GM12878 (cell line): ENCODE measurements at regions not wholly inside any gene's neighbourhood (a gene's known extent, or its start where the extent isn't known, plus 50 kb on each side); places are given as distances from the start of the nearest gene placed in this dataset.

Experiments
- ATAC-seq: fragments of 200-7000 bp; cut with Tn5 transposase; 3 replicates; pipeline ENCODE4 v1.9.1; 2020; ENCODE audit warnings: mild to moderate bottlenecking, moderate library complexity
- BruUV-seq: library from RNA; stranded (reverse); fragments of 400-500 nt; replicated peaks from 2 replicates; lab custom pipeline; 2021; lab: Mats Ljungman, UMichigan
- CTCF ChIA-PET: fragments of 300-600 bp; sonication (Branson Sonifier 250); formaldehyde crosslinking; extraction: SDS; loops from one replicate; lab custom pipeline; 2021; ENCODE audit warnings: inconsistent platforms; lab: Yijun Ruan, JAX
- POLR2A ChIA-PET: fragments of 350-600 bp; formaldehyde crosslinking; extraction: SDS; loops from one replicate; lab custom pipeline; 2021; ENCODE audit warnings: inconsistent platforms; lab: Charles Lee
- RAD21 ChIA-PET: fragments of 300-600 bp; sonication (Branson Sonifier 250); formaldehyde crosslinking; loops from one replicate; lab custom pipeline; 2023; ENCODE audit warnings: antibody characterized with exemption; ENCODE audit not compliant: unreplicated experiment; lab: Charles Lee
- SMC1A ChIA-PET: fragments of 300-600 bp; sonication (Branson Sonifier 250); formaldehyde crosslinking; loops from one replicate; lab custom pipeline; 2023; ENCODE audit not compliant: unreplicated experiment, uncharacterized antibody; lab: Charles Lee
- DNase-seq: peaks from one replicate; pipeline ENCODE4 v3.0.0-alpha.2; 2011; ENCODE audit warnings: low read depth, low spot score
- FAIRE-seq: peaks from 3 replicates; lab custom pipeline; 2011; peaks lifted over from hg19 to GRCh38; lab: Jason Lieb, UNC
- H2AFZ ChIP-seq: 2 replicates; pipeline ENCODE4 v1.6.0; 2011; ENCODE audit warnings: low read depth, low read length, control low read depth; ENCODE audit not compliant: control insufficient read depth
- H3K27ac ChIP-seq: 2 replicates; pipeline ENCODE4 v1.5.1; 2011; ENCODE audit warnings: control low read depth; ENCODE audit not compliant: control insufficient read depth, insufficient read depth
- H3K27me3 ChIP-seq, 2 experiments: replicated peaks in 1 of 2; 2 replicates each; pipeline versions ENCODE4 v1.6.0 to v1.6.1; 2011; ENCODE audit warnings: low read length in 1 of 2; ENCODE audit not compliant: control insufficient read depth in 2 of 2, insufficient read depth in 2 of 2
- H3K36me3 ChIP-seq, 2 experiments: 2 replicates each; pipeline ENCODE4 v1.5.1; 2011; ENCODE audit warnings: low read length in 1 of 2; ENCODE audit not compliant: control insufficient read depth in 2 of 2, insufficient read depth in 2 of 2
- H3K4me1 ChIP-seq: 2 replicates; pipeline ENCODE4 v1.6.1; 2011; ENCODE audit warnings: mild to moderate bottlenecking, low read length, moderate library complexity, mixed read lengths; ENCODE audit not compliant: control insufficient read depth, insufficient read depth
- H3K4me2 ChIP-seq: 2 replicates; pipeline ENCODE4 v1.6.0; 2011; ENCODE audit warnings: control low read depth; ENCODE audit not compliant: control insufficient read depth, insufficient read depth
- H3K4me3 ChIP-seq: fragments of 200-600 bp; sonication (generic); 2 replicates; pipeline ENCODE4 v1.5.1; 2016
- H3K79me2 ChIP-seq: 2 replicates; pipeline ENCODE4 v1.6.0; 2011; ENCODE audit warnings: low read length; ENCODE audit not compliant: control insufficient read depth, insufficient read depth
- H3K9ac ChIP-seq: 2 replicates; pipeline ENCODE4 v1.8.0; 2011; ENCODE audit warnings: low read length, control low read depth, mixed read lengths; ENCODE audit not compliant: control insufficient read depth, insufficient read depth
- H3K9me3 ChIP-seq: replicated peaks from 3 replicates; pipeline ENCODE4 v1.5.1; 2011; ENCODE audit warnings: mild to moderate bottlenecking, low read length; ENCODE audit not compliant: control insufficient read depth, insufficient read depth
- H4K20me1 ChIP-seq: 2 replicates; pipeline ENCODE4 v1.6.0; 2011; ENCODE audit not compliant: control insufficient read depth, insufficient read depth
- ATF7 ChIP-seq: fragments of 450-650 bp; IDR thresholded peaks from 2 replicates; pipeline ENCODE4 v1.6.1; 2016; ENCODE audit warnings: low read depth, mild to moderate bottlenecking
- BCLAF1 ChIP-seq: fragments of 450-650 bp; IDR thresholded peaks from 2 replicates; pipeline ENCODE4 v1.6.1; 2017; ENCODE audit warnings: antibody characterized with exemption, mild to moderate bottlenecking, moderate library complexity
- E2F8 ChIP-seq: fragments of 450-650 bp; IDR thresholded peaks from 2 replicates; pipeline ENCODE4 v1.6.1; 2018; ENCODE audit warnings: mild to moderate bottlenecking, low read depth, moderate library complexity; ENCODE audit not compliant: partially characterized antibody
- HDAC2 ChIP-seq: fragments of 200-600 bp; sonication (generic); IDR thresholded peaks from 2 replicates; pipeline ENCODE4 v1.6.1; 2017
- NR2C2 ChIP-seq: IDR thresholded peaks from 2 replicates; pipeline ENCODE4 v1.6.1; 2011; ENCODE audit warnings: borderline replicate concordance, low read depth; ENCODE audit not compliant: control insufficient read depth, insufficient read length
- SIN3A ChIP-seq: IDR thresholded peaks from 2 replicates; pipeline ENCODE4 v1.6.1; 2012; ENCODE audit warnings: low read depth, low read length, improper control_type of control experiment
- TAF1 ChIP-seq: IDR thresholded peaks from 2 replicates; pipeline ENCODE4 v1.6.1; 2011; ENCODE audit warnings: mild to moderate bottlenecking, low read depth, low read length, borderline replicate concordance
- ZBTB11 ChIP-seq: fragments of 450-650 bp; formaldehyde crosslinking; IDR thresholded peaks from 2 replicates; pipeline ENCODE4 v1.5.0; 2022; ENCODE audit warnings: mild to moderate bottlenecking, missing genetic modification characterization
- WGBS: methylation state at CpG from one replicate; pipeline ENCODE4 v1.1.6; 2016; ENCODE audit warnings: low lambda C conversion rate; ENCODE audit not compliant: insufficient replicate concordance, insufficient coverage; ENCODE audit errors: missing lambda C conversion rate; 5-methylcytosine and 5-hydroxymethylcytosine counted together
- in situ Hi-C: fragments of 300-500 bp; cut with MboI; formaldehyde crosslinking; loops from 9 replicates; pipeline ENCODE4 v1.14.3; 2018; ENCODE audit warnings: mixed read lengths
- intact Hi-C: fragments of 100-400 bp; cut with micrococcal nuclease; formaldehyde crosslinking; loops from one replicate; pipeline ENCODE4 v1.14.2; 2022; ENCODE audit not compliant: unreplicated experiment

- no peaks in the 10 kb centered on the region for H3K9me3 ChIP-seq
- H2AFZ ChIP-seq = no peak overlapping the region
- SMC1A ChIA-PET = interaction anchor here (0.8 kb wide), 1 partner anchor 22 kb away, joined by 3 read pairs; no protein-coding TSS in a partner anchor
- H3K79me2 ChIP-seq = no peaks in the 10 kb centered on the region
- no peak overlapping the region for H3K4me3 ChIP-seq
- CTCF ChIA-PET = no interaction called here
- TF ChIP-seq SIN3A (no peak), NR2C2 (no peak), HDAC2 (no peak), ZBTB11 (CRISPR knock-in tag) (no peak), TAF1 (no peak)
- H4K20me1 ChIP-seq = no peaks in the 10 kb centered on the region
- DNase-seq (no peak), FAIRE-seq (no peak), ATAC-seq (no peak)
- RAD21 ChIA-PET = no interaction called here
- no TSS peak for BruUV-seq
- no peaks in the 10 kb centered on the region for H3K27me3 ChIP-seq
- WGBS = 13% methylated on average over 3 of the region's 3 CpGs
- no peaks in the 10 kb centered on the region for H3K36me3 ChIP-seq
- H3K4me1 ChIP-seq = no peaks in the 10 kb centered on the region
- no peak overlapping the region for H3K4me2 ChIP-seq
- intact Hi-C loops (no loop called here), in situ Hi-C loops (no loop called here)
- POLR2A ChIA-PET = no interaction called here
- no peak overlapping the region for H3K27ac ChIP-seq
- H3K9ac ChIP-seq = no peak overlapping the region
Measured at GRCh38 chr18:71809711-71810110, 734.4 kb downstream of the CBLN2 start.

GRCh38 chr18:71808616-71809015 lies 735.5 kb downstream of the CBLN2 start:
- H2AFZ ChIP-seq = no peak overlapping the region
- no peaks in the 10 kb centered on the region for H3K27me3 ChIP-seq
- intact Hi-C loops (no loop called here), in situ Hi-C loops (no loop called here)
- ChIA-PET POLR2A (no interaction called here), SMC1A (no interaction called here), CTCF (no interaction called here), RAD21 (no interaction called here)
- no TSS peak for BruUV-seq
- H3K36me3 ChIP-seq = no peaks in the 10 kb centered on the region
- H3K4me1 ChIP-seq = no peaks in the 10 kb centered on the region
- no peaks in the 10 kb centered on the region for H3K9me3 ChIP-seq
- ATAC-seq (no peak), DNase-seq (no peak), FAIRE-seq (no peak)
- H3K4me2 ChIP-seq = no peak overlapping the region
- H3K79me2 ChIP-seq = no peaks in the 10 kb centered on the region
- no peaks in the 10 kb centered on the region for H4K20me1 ChIP-seq
- WGBS = 38% methylated on average over 5 of the region's 5 CpGs
- H3K9ac ChIP-seq = no peak overlapping the region
- H3K27ac ChIP-seq = no peak overlapping the region
- no peak overlapping the region for H3K4me3 ChIP-seq
- no peak for TF ChIP-seq BCLAF1
- no peak for TF ChIP-seq ATF7
- no peak for TF ChIP-seq E2F8
